ENCODE measurements at regions not wholly inside any gene's neighbourhood (a gene's known extent, or its start where the extent isn't known, plus 50 kb on each side); places are given as distances from the start of the nearest gene placed in this dataset.

DNA sequence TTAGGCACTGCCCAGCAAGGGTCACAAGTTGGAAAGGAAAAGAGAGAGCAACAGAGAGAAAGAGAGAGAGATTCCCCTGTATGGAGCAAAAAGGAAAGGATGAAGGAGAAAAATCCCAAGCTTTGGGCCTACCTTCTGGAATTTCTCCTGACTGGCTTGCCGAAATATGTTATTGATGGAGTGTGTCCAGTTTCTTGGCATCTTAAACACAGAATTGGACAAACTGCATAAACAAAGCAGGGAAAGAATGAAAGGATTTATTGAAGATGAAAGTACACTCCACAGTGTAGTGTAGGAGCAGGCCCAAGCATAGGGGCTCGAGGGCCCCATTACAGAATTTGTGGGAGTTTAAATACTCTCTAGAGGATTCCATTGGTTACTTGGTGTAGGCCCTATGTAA is 627.8 kb upstream of the CNTNAP2 start:
- Mint-ChIP-seq H3K4me3 (no peak overlapping the region), H3K9me3 (peaks cover 14% of the 10 kb centered on the region), H3K27ac (no peak overlapping the region), H3K27me3 (no peaks in the 10 kb centered on the region), H3K36me3 (ENCODE audit: low read depth) (no peaks in the 10 kb centered on the region), H3K4me1 (ENCODE audit: low read depth) (no peaks in the 10 kb centered on the region)
- POLR2A ChIA-PET = no interaction called here
- CTCF ChIA-PET = no interaction called here
- no peaks in the 10 kb centered on the region for H3K4me1 ChIP-seq (ENCODE audit: insufficient read depth, low read length)
- no peaks in the 10 kb centered on the region for H3K36me3 ChIP-seq (ENCODE audit: insufficient read depth, low read length)
- DNase-seq (no peak), ATAC-seq (ENCODE audit: poor library complexity) (no peak)
- TF ChIP-seq, protein P1, sequence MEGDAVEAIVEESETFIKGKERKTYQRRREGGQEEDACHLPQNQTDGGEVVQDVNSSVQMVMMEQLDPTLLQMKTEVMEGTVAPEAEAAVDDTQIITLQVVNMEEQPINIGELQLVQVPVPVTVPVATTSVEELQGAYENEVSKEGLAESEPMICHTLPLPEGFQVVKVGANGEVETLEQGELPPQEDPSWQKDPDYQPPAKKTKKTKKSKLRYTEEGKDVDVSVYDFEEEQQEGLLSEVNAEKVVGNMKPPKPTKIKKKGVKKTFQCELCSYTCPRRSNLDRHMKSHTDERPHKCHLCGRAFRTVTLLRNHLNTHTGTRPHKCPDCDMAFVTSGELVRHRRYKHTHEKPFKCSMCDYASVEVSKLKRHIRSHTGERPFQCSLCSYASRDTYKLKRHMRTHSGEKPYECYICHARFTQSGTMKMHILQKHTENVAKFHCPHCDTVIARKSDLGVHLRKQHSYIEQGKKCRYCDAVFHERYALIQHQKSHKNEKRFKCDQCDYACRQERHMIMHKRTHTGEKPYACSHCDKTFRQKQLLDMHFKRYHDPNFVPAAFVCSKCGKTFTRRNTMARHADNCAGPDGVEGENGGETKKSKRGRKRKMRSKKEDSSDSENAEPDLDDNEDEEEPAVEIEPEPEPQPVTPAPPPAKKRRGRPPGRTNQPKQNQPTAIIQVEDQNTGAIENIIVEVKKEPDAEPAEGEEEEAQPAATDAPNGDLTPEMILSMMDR (IDR thresholded peaks at IDR 0.05) = no peak
- no peaks in the 10 kb centered on the region for H3K27me3 ChIP-seq (ENCODE audit: control insufficient read depth in 1 of 2, insufficient read depth in 2 of 2, low read length in 2 of 2)
- H3K4me3 ChIP-seq (ENCODE audit: low read length) = no peak overlapping the region
- peaks cover 5% of the 10 kb centered on the region in 2 experiments for H3K9me3 ChIP-seq (ENCODE audit: control insufficient read depth in 1 of 2, insufficient read depth in 1 of 2, low read length in 2 of 2)
- intact Hi-C loops (cut with DNase I, micrococcal nuclease) = no loop called here
- H3K27ac ChIP-seq (ENCODE audit: low read depth in 1 of 2, low read length in 2 of 2) = no peak overlapping the region

DNA sequence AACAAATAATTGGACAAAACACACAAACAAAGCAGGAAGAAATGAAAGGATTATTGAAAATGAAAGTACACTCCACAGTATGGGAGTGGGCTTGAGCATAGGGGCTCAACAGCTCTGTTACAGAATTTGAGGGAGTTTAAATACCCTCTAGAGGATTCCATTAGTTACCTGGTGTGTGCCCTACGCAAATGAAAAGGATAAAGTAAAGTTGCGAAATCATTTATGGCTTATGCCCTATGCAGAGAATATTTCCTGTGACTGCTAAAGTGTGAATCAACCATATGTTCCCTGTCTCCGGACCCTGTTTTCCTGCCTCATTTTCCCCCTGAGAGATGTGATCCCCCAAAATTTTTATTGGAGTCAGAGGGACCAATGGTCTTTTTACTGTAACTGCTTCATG is 634.6 kb upstream of the CNTNAP2 start:
- intact Hi-C loops (cut with DNase I, micrococcal nuclease) = no loop called here
- no peak overlapping the region for H3K27ac Mint-ChIP-seq
- DNase-seq (no peak), ATAC-seq (ENCODE audit: poor library complexity) (no peak)
- H3K9me3 Mint-ChIP-seq = peaks cover 7% of the 10 kb centered on the region
- ChIA-PET CTCF (no interaction called here), POLR2A (no interaction called here)
- Histone ChIP-seq H3K9me3 (ENCODE audit: control insufficient read depth in 1 of 2, insufficient read depth in 1 of 2, low read length in 2 of 2) (no peaks in the 10 kb centered on the region), H3K36me3 (ENCODE audit: insufficient read depth, low read length) (no peaks in the 10 kb centered on the region), H3K4me3 (ENCODE audit: low read length) (no peak overlapping the region), H3K27ac (ENCODE audit: low read depth in 1 of 2, low read length in 2 of 2) (no peak overlapping the region), H3K4me1 (ENCODE audit: insufficient read depth, low read length) (no peaks in the 10 kb centered on the region), H3K27me3 (ENCODE audit: control insufficient read depth in 1 of 2, insufficient read depth in 2 of 2, low read length in 2 of 2) (no peaks in the 10 kb centered on the region)
- H3K4me3 Mint-ChIP-seq = no peak overlapping the region
- TF ChIP-seq, protein P1 (IDR thresholded peaks at IDR 0.05) = no peak
- no peaks in the 10 kb centered on the region for H3K4me1 Mint-ChIP-seq (ENCODE audit: low read depth)
- H3K27me3 Mint-ChIP-seq = no peaks in the 10 kb centered on the region
- H3K36me3 Mint-ChIP-seq (ENCODE audit: low read depth) = no peaks in the 10 kb centered on the region

DNA sequence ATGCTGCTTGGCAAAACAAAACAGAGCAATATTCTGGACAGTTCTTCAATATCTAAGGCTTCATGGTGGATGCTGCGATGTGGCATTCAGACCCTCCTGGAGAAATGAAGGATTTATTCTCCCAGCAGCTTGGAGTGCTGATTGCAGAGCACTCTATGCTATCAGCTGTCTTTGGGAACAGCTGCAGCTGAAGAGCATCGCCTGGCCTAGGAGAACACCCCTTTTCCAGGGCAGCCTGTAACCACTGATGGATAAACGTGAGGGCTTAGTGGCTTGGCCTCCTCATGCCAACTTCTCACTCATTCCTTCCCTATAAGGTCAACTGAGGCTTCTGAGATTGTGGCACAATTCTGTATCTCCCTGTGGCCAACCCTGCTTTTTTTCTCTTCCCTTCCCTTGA is 638.1 kb upstream of the CNTNAP2 start:
- intact Hi-C loops (cut with DNase I, micrococcal nuclease) = no loop called here
- TF ChIP-seq, protein P1 (IDR thresholded peaks at IDR 0.05) = no peak
- no peak overlapping the region for H3K4me3 Mint-ChIP-seq
- H3K9me3 Mint-ChIP-seq = peaks cover 7% of the 10 kb centered on the region
- H3K27me3 Mint-ChIP-seq = no peaks in the 10 kb centered on the region
- Histone ChIP-seq H3K36me3 (ENCODE audit: insufficient read depth, low read length) (no peaks in the 10 kb centered on the region), H3K27me3 (ENCODE audit: control insufficient read depth in 1 of 2, insufficient read depth in 2 of 2, low read length in 2 of 2) (no peaks in the 10 kb centered on the region), H3K4me3 (ENCODE audit: low read length) (no peak overlapping the region), H3K9me3 (ENCODE audit: control insufficient read depth in 1 of 2, insufficient read depth in 1 of 2, low read length in 2 of 2) (no peaks in the 10 kb centered on the region), H3K4me1 (ENCODE audit: insufficient read depth, low read length) (no peaks in the 10 kb centered on the region), H3K27ac (ENCODE audit: low read depth in 1 of 2, low read length in 2 of 2) (no peak overlapping the region)
- CTCF ChIA-PET = no interaction called here
- DNase-seq (no peak), ATAC-seq (ENCODE audit: poor library complexity) (no peak)
- no peak overlapping the region for H3K27ac Mint-ChIP-seq
- no peaks in the 10 kb centered on the region for H3K4me1 Mint-ChIP-seq (ENCODE audit: low read depth)
- POLR2A ChIA-PET = no interaction called here
- no peaks in the 10 kb centered on the region for H3K36me3 Mint-ChIP-seq (ENCODE audit: low read depth)
